Epithelial cell of esophagus (primary cell): ENCODE measurements at regions not wholly inside any gene's neighbourhood (a gene's known extent, or its start where the extent isn't known, plus 50 kb on each side); places are given as distances from the start of the nearest gene placed in this dataset.

Experiments
- DNase-seq: peaks from one replicate; pipeline ENCODE4 v3.0.0; 2010; ENCODE audit warnings: low read depth
- H3K4me3 ChIP-seq: 2 replicates; pipeline ENCODE4 v1.5.1; 2011; ENCODE audit warnings: mild to moderate bottlenecking, low read length, control low read depth
- TF ChIP-seq, protein P1 (sequence below): IDR thresholded peaks from 2 replicates; pipeline ENCODE4 v1.5.1; 2011; ENCODE audit warnings: low read depth, mild to moderate bottlenecking, low read length, control low read depth, inconsistent platforms; ENCODE audit not compliant: insufficient read depth; ENCODE audit errors: missing control alignments

DNA sequence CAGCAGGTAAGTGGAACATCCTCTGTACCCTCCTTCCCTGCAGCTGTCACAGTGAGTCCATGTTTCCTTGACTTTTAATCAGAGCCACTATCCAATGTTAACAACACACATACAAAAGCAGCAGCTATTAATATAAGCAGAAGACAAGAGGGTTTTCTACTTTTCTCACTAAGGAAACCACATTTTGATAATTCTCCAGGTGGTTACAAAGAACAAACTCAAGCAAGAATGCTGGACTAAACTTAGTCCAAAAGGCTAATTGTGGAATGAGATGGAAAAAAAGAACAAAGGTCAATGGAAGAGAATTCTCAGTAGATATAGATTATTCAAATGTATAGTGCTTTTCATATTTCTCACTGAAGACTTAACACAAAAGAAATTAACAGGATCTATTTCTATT is 176.9 kb upstream of the SLC39A10 start:
- TF ChIP-seq, protein P1, sequence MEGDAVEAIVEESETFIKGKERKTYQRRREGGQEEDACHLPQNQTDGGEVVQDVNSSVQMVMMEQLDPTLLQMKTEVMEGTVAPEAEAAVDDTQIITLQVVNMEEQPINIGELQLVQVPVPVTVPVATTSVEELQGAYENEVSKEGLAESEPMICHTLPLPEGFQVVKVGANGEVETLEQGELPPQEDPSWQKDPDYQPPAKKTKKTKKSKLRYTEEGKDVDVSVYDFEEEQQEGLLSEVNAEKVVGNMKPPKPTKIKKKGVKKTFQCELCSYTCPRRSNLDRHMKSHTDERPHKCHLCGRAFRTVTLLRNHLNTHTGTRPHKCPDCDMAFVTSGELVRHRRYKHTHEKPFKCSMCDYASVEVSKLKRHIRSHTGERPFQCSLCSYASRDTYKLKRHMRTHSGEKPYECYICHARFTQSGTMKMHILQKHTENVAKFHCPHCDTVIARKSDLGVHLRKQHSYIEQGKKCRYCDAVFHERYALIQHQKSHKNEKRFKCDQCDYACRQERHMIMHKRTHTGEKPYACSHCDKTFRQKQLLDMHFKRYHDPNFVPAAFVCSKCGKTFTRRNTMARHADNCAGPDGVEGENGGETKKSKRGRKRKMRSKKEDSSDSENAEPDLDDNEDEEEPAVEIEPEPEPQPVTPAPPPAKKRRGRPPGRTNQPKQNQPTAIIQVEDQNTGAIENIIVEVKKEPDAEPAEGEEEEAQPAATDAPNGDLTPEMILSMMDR: no peak
- no peak for DNase-seq

DNA sequence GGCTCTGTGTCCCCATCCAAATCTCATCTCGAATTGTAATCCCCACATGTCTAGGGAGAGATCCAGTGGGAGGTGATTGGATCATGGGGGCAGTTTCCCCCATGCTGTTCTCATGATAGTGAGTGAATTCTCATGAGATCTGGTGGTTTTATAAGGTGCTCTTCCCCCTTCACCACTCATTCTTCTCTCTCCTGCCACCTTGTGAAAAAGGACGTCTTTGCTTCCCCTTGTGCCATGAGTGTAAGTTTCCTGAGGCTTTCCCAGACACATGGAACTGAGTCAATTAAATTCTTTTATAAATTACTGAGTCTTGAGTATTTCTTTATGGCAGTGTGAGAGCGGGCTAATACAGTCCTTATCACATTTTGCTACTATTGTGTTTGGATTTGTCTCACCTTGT is 177.6 kb upstream of the SLC39A10 start:
- H3K4me3 ChIP-seq: no peak overlapping the region
- no peak for DNase-seq
- TF ChIP-seq, protein P1: no peak

More for the DNA sequence above, 176.9 kb upstream of the SLC39A10 start:
- no peak overlapping the region for H3K4me3 ChIP-seq

DNA sequence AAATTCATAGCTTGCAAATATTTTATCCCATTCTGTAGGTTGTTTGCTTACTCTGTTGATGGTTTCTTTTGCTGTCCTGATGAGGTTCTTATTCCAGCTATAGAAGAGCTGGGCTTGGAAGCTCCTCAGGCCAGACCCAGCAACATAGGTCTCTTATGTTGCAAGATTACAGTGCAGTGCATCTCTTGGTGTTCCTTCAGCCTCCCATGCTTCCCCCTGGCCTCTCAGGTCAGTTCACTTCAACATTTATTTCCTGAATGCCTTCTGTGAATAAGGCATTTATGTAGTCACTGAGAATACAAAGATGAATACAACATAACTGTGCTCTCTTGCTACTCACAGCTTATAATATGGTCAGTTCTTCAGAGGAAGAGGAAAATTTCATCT is 179.0 kb upstream of the SLC39A10 start:
- H3K4me3 ChIP-seq: no peak overlapping the region
- DNase-seq: no peak
- TF ChIP-seq, protein P1: no peak

DNA sequence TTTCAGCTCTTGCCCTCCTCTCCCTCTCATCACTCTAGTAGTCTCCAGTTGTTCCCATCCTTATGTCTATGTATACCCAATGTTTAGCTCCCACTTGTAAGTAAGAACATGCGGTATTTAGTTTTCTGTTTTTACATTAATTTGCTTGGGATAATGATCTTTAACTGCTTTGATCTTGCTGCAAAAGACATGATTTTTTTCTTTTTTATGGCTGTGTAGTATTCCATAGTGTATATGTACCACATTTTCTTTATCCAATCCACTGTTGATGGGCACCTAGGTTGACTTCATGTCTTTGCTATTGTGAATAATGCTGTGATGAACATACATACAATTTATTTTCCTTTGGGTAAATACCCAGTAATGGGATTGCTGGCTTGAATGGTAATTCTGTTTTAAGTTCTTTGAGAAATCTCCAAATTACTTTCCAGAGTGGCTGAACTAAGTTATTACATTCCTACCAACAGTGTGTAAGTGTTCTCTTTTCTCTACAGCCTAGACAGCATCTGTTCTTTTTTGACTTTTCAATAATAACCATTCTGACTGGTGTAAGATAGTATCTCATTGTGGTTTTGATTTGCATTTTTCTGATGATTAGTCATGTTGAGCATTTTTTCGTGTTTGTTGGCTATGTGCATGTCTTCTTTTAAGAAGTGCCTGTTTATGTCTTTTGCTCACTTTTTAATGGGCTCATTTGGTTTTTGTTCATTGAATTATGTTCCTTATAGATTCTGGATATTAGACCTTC is 179.6 kb upstream of the SLC39A10 start:
- peak; percentile 27 for DNase-seq
- H3K4me3 ChIP-seq: no peak overlapping the region
- TF ChIP-seq, protein P1: no peak

DNA sequence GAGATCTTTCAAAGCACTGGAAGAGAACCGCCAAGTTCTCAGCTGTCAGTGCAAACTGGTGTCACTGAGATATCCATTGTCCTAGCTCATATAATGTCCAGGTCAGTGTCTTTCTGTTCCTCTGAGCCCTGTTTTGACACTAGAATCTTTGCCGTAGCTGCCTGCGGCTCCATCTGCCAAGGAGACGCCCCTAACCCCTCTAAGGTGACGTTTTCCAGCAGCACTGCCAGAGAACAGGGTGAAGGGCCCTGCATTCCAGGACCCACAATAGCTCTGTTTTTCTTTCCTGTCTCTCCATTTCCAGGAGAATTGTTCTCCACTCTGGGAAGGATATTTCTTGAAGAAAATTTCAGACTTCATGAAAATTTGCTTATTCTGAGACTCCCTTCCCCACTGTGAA is 181.7 kb upstream of the SLC39A10 start:
- no peak overlapping the region for H3K4me3 ChIP-seq
- DNase-seq: no peak
- TF ChIP-seq, protein P1: no peak

DNA sequence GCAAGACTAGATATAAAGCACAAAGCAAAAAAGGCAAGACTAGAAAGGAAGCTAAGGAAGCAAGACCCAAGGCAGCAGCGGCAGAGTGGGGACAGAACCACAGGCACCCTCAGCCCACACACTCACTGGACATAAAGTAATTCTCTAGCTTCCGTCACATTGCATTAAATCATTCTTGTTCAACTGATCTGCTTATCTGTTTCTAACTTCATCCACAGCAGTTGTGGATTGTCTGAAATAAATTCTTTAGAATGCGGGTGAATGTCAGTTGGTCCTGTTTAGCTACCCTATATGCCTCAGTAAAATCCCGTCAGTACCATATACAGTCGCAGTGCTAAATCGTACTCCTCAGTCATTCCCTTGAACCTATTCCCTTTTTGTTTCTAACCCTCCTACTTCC is 183.2 kb upstream of the SLC39A10 start:
- TF ChIP-seq, protein P1: no peak
- H3K4me3 ChIP-seq: no peak overlapping the region
- no peak for DNase-seq

DNA sequence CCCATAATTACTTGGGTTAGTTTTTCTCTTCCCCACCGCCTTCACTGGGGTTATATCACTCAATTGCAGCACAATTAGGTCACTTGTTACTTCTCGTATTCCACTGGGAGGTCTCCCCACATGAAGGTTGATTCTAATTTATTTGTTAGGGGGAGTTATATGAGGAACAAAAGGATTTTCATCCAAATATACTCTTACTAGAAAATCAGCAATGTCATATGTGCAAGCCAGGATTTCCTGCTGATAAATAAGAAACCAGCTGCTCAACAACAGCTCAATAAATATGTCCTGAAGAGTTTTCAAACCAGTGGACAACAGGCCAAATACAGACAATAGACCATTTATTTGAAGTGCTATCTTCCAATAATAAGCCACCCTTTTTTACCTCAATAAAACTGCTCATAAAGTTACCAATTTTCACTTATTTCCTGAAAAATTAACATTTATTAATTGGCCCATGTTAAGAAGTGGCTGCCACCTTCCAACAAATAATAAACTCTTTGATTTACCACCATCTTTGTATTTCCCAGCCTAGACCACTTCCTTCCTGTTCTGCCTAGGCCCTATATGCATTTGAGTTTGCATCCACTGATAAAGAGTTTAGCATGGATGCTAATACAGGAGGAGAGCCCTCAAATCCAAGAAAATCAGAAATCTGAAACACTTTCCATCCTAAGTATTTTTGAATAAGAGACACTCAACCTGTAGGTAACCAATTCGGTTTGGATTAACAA is 184.4 kb upstream of the SLC39A10 start:
- no peak overlapping the region for H3K4me3 ChIP-seq
- TF ChIP-seq, protein P1: no peak
- DNase-seq: no peak
